Smooth muscle cell (in vitro differentiated cells): ENCODE measurements at regions not wholly inside any gene's neighbourhood (a gene's known extent, or its start where the extent isn't known, plus 50 kb on each side); places are given as distances from the start of the nearest gene placed in this dataset.

Experiments used
- DNase-seq: peaks from one replicate; lab custom pipeline; 2025; ENCODE audit not compliant: unreplicated experiment; lab: John Stamatoyannopoulos, UW
- H2AFZ ChIP-seq: fragments of 200-600 bp; sonication (generic); 2 replicates; pipeline ENCODE4 v1.6.0; 2016; ENCODE audit warnings: antibody characterized with exemption, low read depth, mild to moderate bottlenecking
- H3F3A ChIP-seq: fragments of 200-600 bp; sonication (generic); 2 replicates; pipeline ENCODE4 v1.6.0; 2017; ENCODE audit warnings: antibody characterized with exemption, low read depth
- H3K27ac ChIP-seq: fragments of 200-600 bp; sonication (generic); 2 replicates; pipeline ENCODE4 v1.5.1; 2016; ENCODE audit warnings: low read depth, mild to moderate bottlenecking
- H3K27me3 ChIP-seq: fragments of 200-600 bp; sonication (generic); 2 replicates; pipeline ENCODE4 v1.6.1; 2016; ENCODE audit warnings: low read depth, mild to moderate bottlenecking
- H3K36me3 ChIP-seq: fragments of 200-600 bp; sonication (generic); 2 replicates; pipeline ENCODE4 v1.5.1; 2016; ENCODE audit warnings: low read depth
- H3K4me1 ChIP-seq: fragments of 200-600 bp; sonication (generic); 2 replicates; pipeline ENCODE4 v1.5.1; 2016; ENCODE audit warnings: low read depth
- H3K4me2 ChIP-seq: fragments of 200-600 bp; sonication (generic); 2 replicates; pipeline ENCODE4 v1.6.0; 2016; ENCODE audit warnings: mild to moderate bottlenecking
- H3K4me3 ChIP-seq: fragments of 200-600 bp; sonication (generic); 2 replicates; pipeline ENCODE4 v1.5.1; 2016; ENCODE audit warnings: mild to moderate bottlenecking
- H3K79me2 ChIP-seq: fragments of 200-600 bp; sonication (generic); 2 replicates; pipeline ENCODE4 v1.6.0; 2016; ENCODE audit warnings: low read depth, mild to moderate bottlenecking
- H3K9ac ChIP-seq: fragments of 200-600 bp; sonication (generic); 2 replicates; pipeline ENCODE4 v1.6.0; 2016; ENCODE audit warnings: low read depth
- H3K9me3 ChIP-seq: fragments of 200-600 bp; sonication (generic); replicated peaks from 2 replicates; pipeline ENCODE4 v1.5.1; 2016; ENCODE audit warnings: low read depth
- H4K20me1 ChIP-seq: fragments of 200-600 bp; sonication (generic); 2 replicates; pipeline ENCODE4 v1.6.0; 2016; ENCODE audit warnings: low read depth
- WGBS: methylation state at CpG from one replicate; pipeline ENCODE4 v1.1.7; 2016; ENCODE audit warnings: low lambda C conversion rate; 5-methylcytosine and 5-hydroxymethylcytosine counted together
- TF ChIP-seq, protein P1 (sequence below): fragments of 200-600 bp; sonication (generic); IDR thresholded peaks from 2 replicates; pipeline ENCODE4 v1.5.1; 2017; ENCODE audit warnings: borderline replicate concordance, mild to moderate bottlenecking, antibody characterized with exemption; ENCODE audit not compliant: insufficient read depth, poor library complexity, severe bottlenecking

DNA sequence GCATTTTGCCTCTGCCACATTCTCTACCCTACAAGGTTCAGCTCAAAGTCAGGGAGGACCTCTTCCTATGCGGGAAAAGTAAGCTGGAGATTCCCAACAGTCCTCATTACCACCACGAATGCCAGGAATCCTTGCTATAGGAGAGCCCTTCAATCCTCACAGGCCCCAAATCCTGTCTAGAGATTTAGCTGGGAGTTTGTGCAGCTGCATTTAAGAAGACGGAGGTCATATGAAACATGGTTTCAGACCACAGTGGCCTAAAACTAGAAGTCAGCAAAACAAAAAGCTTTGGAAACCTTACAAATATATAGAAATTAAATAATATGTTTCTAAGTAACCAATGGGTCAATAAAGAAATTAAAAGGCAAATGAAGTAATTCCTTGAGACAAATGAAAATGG, 415.3 kb upstream of the SETBP1 start:
- Histone ChIP-seq H3K4me2 (no peak overlapping the region), H3K27ac (no peak overlapping the region), H3K79me2 (no peaks in the 10 kb centered on the region), H3K4me3 (no peak overlapping the region), H2AFZ (no peak overlapping the region), H3F3A (no peaks in the 10 kb centered on the region), H3K27me3 (no peaks in the 10 kb centered on the region), H3K9ac (no peak overlapping the region), H4K20me1 (no peaks in the 10 kb centered on the region), H3K9me3 (peaks cover 6% of the 10 kb centered on the region), H3K36me3 (no peaks in the 10 kb centered on the region), H3K4me1 (no peaks in the 10 kb centered on the region)
- no peak for DNase-seq
- TF ChIP-seq, protein P1, sequence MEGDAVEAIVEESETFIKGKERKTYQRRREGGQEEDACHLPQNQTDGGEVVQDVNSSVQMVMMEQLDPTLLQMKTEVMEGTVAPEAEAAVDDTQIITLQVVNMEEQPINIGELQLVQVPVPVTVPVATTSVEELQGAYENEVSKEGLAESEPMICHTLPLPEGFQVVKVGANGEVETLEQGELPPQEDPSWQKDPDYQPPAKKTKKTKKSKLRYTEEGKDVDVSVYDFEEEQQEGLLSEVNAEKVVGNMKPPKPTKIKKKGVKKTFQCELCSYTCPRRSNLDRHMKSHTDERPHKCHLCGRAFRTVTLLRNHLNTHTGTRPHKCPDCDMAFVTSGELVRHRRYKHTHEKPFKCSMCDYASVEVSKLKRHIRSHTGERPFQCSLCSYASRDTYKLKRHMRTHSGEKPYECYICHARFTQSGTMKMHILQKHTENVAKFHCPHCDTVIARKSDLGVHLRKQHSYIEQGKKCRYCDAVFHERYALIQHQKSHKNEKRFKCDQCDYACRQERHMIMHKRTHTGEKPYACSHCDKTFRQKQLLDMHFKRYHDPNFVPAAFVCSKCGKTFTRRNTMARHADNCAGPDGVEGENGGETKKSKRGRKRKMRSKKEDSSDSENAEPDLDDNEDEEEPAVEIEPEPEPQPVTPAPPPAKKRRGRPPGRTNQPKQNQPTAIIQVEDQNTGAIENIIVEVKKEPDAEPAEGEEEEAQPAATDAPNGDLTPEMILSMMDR, result no peak
- WGBS, result 85% methylated on average over 3 of the region's 3 CpGs

DNA sequence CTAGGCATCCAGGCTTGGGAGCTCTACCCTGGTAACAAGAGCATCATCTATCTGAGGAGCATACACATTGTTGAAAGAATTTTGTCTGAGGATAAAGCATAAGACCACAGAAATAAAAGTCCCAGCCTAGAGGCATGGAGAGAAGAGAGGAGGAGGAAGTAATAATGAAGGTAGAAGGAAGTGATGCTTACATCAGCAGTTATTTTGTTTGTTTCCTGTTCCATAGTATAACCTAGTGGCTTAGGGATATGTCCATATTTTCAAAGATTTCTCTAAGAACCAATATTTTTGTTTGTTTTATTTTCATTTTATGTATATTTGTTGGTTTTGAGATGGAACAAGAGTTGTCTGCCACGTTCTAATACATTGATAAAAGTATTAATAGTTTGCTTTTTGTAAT, 407.4 kb upstream of the SETBP1 start:
- H3K27ac ChIP-seq, result no peak overlapping the region
- no peaks in the 10 kb centered on the region for H3K9me3 ChIP-seq
- no peak overlapping the region for H3K9ac ChIP-seq
- no peaks in the 10 kb centered on the region for H3K4me1 ChIP-seq
- H3K79me2 ChIP-seq, result no peaks in the 10 kb centered on the region
- H3K36me3 ChIP-seq, result no peaks in the 10 kb centered on the region
- no peaks in the 10 kb centered on the region for H3K27me3 ChIP-seq
- WGBS, result 81% methylated on average over 1 of the region's 1 CpG
- TF ChIP-seq, protein P1, result no peak
- DNase-seq, result no peak
- no peak overlapping the region for H3K4me2 ChIP-seq
- H3F3A ChIP-seq, result no peaks in the 10 kb centered on the region
- H4K20me1 ChIP-seq, result no peaks in the 10 kb centered on the region
- no peak overlapping the region for H2AFZ ChIP-seq
- H3K4me3 ChIP-seq, result no peak overlapping the region

GRCh38 chr18:44280479-44280878, 400.2 kb upstream of the SETBP1 start:
- H4K20me1 ChIP-seq, result no peaks in the 10 kb centered on the region
- no peaks in the 10 kb centered on the region for H3K79me2 ChIP-seq
- 89% methylated on average over 2 of the region's 2 CpGs for WGBS
- H3K9ac ChIP-seq, result no peak overlapping the region
- H3K9me3 ChIP-seq, result no peaks in the 10 kb centered on the region
- H3K4me2 ChIP-seq, result no peak overlapping the region
- H3F3A ChIP-seq, result no peaks in the 10 kb centered on the region
- TF ChIP-seq, protein P1, result no peak
- no peaks in the 10 kb centered on the region for H3K4me1 ChIP-seq
- H2AFZ ChIP-seq, result no peak overlapping the region
- DNase-seq, result no peak
- no peaks in the 10 kb centered on the region for H3K27me3 ChIP-seq
- H3K27ac ChIP-seq, result no peak overlapping the region
- no peaks in the 10 kb centered on the region for H3K36me3 ChIP-seq
- H3K4me3 ChIP-seq, result no peak overlapping the region

DNA sequence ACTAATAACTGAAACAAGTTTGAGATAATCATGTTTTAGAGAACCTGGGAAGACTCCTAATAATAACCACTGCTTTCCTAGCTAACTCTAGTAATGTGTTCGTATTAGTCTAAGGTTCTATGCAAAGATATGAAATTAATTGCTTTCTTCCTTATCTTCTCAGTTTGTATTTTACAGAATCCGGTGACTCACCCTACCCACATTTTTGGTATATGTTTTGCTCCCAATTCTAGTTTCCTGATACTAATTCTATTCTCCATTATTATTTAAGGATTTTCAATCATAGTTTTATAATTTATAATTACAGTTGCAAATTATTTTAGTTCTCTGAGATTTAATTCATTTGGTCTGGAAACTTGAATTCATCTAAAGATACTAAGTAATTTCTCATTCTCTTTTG, 394.6 kb upstream of the SETBP1 start:
- Histone ChIP-seq H3K27ac (no peak overlapping the region), H3K4me1 (no peaks in the 10 kb centered on the region), H4K20me1 (no peaks in the 10 kb centered on the region), H3K9ac (no peak overlapping the region), H3K27me3 (no peaks in the 10 kb centered on the region), H3F3A (no peaks in the 10 kb centered on the region), H3K4me3 (no peak overlapping the region), H3K4me2 (no peak overlapping the region), H3K36me3 (no peaks in the 10 kb centered on the region), H3K79me2 (no peaks in the 10 kb centered on the region), H2AFZ (no peak overlapping the region), H3K9me3 (no peaks in the 10 kb centered on the region)
- TF ChIP-seq, protein P1, result no peak
- WGBS, result 91% methylated on average over 2 of the region's 2 CpGs
- no peak for DNase-seq
